ENCODE measurements at regions not wholly inside any gene's neighbourhood (a gene's known extent, or its start where the extent isn't known, plus 50 kb on each side); places are given as distances from the start of the nearest gene placed in this dataset.

GRCh38 chr6:73942592-73943186 is 246.7 kb downstream of the CD109 start:
- FAIRE-seq (no peak), DNase-seq (no peak)
- TF ChIP-seq CTCF (IDR thresholded peaks at IDR 0.05; ENCODE audit: borderline replicate concordance, extremely low read depth, insufficient read depth) = no peak
- H3K4me3 ChIP-seq (ENCODE audit: low read length in 3 of 3) = no peak overlapping the region
- H3K4me1 ChIP-seq (ENCODE audit: control insufficient read depth in 2 of 3, insufficient read depth in 2 of 3, low read depth in 1 of 3, low read length in 3 of 3) = no peaks in the 10 kb centered on the region
- no peak overlapping the region for H3K27ac ChIP-seq (ENCODE audit: low read depth in 2 of 2, low read length in 2 of 2)
- no peaks in the 10 kb centered on the region for H3K9me3 ChIP-seq (ENCODE audit: control insufficient read depth in 2 of 3, insufficient read depth in 1 of 3, low read length in 3 of 3)
- no peaks in the 10 kb centered on the region for H3K36me3 ChIP-seq (ENCODE audit: control insufficient read depth in 2 of 3, insufficient read depth in 3 of 3, low read length in 3 of 3)
- no peaks in the 10 kb centered on the region for H3K27me3 ChIP-seq (ENCODE audit: control insufficient read depth, insufficient read depth, low read length)
- no peak overlapping the region for H3K9ac ChIP-seq (ENCODE audit: low read length in 3 of 3)
- intact Hi-C loops (cut with DNase I) = no loop called here

- no peak for FAIRE-seq
- DNase-seq = no peak
- no peak overlapping the region for H3K4me3 ChIP-seq (ENCODE audit: low read length in 3 of 3)
Observed at GRCh38 chr6:73941892-73942291, 245.9 kb downstream of the CD109 start.

GRCh38 chr6:73937805-73938204 is 241.8 kb downstream of the CD109 start:
- no peak for DNase-seq
- intact Hi-C loops (cut with DNase I) = no loop called here
- Histone ChIP-seq H3K4me3 (ENCODE audit: low read length in 3 of 3) (no peak overlapping the region), H3K27me3 (ENCODE audit: control insufficient read depth, insufficient read depth, low read length) (no peaks in the 10 kb centered on the region), H3K36me3 (ENCODE audit: control insufficient read depth in 2 of 3, insufficient read depth in 3 of 3, low read length in 3 of 3) (no peaks in the 10 kb centered on the region), H3K4me1 (ENCODE audit: control insufficient read depth in 2 of 3, insufficient read depth in 2 of 3, low read depth in 1 of 3, low read length in 3 of 3) (no peaks in the 10 kb centered on the region), H3K27ac (ENCODE audit: low read depth in 2 of 2, low read length in 2 of 2) (no peak overlapping the region), H3K9me3 (ENCODE audit: control insufficient read depth in 2 of 3, insufficient read depth in 1 of 3, low read length in 3 of 3) (no peaks in the 10 kb centered on the region), H3K9ac (ENCODE audit: low read length in 3 of 3) (no peak overlapping the region)
- no peak for TF ChIP-seq CTCF (IDR thresholded peaks at IDR 0.05; ENCODE audit: borderline replicate concordance, extremely low read depth, insufficient read depth)
- FAIRE-seq = no peak

More at GRCh38 chr6:73941892-73942291, 245.9 kb downstream of the CD109 start:
- Histone ChIP-seq H3K9me3 (ENCODE audit: control insufficient read depth in 2 of 3, insufficient read depth in 1 of 3, low read length in 3 of 3) (no peaks in the 10 kb centered on the region), H3K27me3 (ENCODE audit: control insufficient read depth, insufficient read depth, low read length) (no peaks in the 10 kb centered on the region), H3K4me1 (ENCODE audit: control insufficient read depth in 2 of 3, insufficient read depth in 2 of 3, low read depth in 1 of 3, low read length in 3 of 3) (no peaks in the 10 kb centered on the region), H3K27ac (ENCODE audit: low read depth in 2 of 2, low read length in 2 of 2) (no peak overlapping the region), H3K36me3 (ENCODE audit: control insufficient read depth in 2 of 3, insufficient read depth in 3 of 3, low read length in 3 of 3) (no peaks in the 10 kb centered on the region), H3K9ac (ENCODE audit: low read length in 3 of 3) (no peak overlapping the region)
- intact Hi-C loops (cut with DNase I) = no loop called here
- TF ChIP-seq CTCF (IDR thresholded peaks at IDR 0.05; ENCODE audit: borderline replicate concordance, extremely low read depth, insufficient read depth) = no peak

- Histone ChIP-seq H3K9ac (ENCODE audit: low read length in 3 of 3) (no peak overlapping the region), H3K36me3 (ENCODE audit: control insufficient read depth in 2 of 3, insufficient read depth in 3 of 3, low read length in 3 of 3) (no peaks in the 10 kb centered on the region), H3K27ac (ENCODE audit: low read depth in 2 of 2, low read length in 2 of 2) (no peak overlapping the region), H3K9me3 (ENCODE audit: control insufficient read depth in 2 of 3, insufficient read depth in 1 of 3, low read length in 3 of 3) (peaks cover 0 to 14% (median 0%) of the 10 kb centered on the region in 3 donors), H3K4me1 (ENCODE audit: control insufficient read depth in 2 of 3, insufficient read depth in 2 of 3, low read depth in 1 of 3, low read length in 3 of 3) (no peaks in the 10 kb centered on the region), H3K27me3 (ENCODE audit: control insufficient read depth, insufficient read depth, low read length) (no peaks in the 10 kb centered on the region), H3K4me3 (ENCODE audit: low read length in 3 of 3) (no peak overlapping the region)
- TF ChIP-seq CTCF (IDR thresholded peaks at IDR 0.05; ENCODE audit: borderline replicate concordance, extremely low read depth, insufficient read depth) = no peak
- DNase-seq = peak in 1 of 5 donors; percentile 6
- intact Hi-C loops (cut with DNase I) = no loop called here
- no peak for FAIRE-seq
Observed at GRCh38 chr6:73932866-73933265, 236.9 kb downstream of the CD109 start.
